K562 (cell line): ENCODE measurements at regions not wholly inside any gene's neighbourhood (a gene's known extent, or its start where the extent isn't known, plus 50 kb on each side); places are given as distances from the start of the nearest gene placed in this dataset.
A peak's percentile ranks its signal among the peaks of the same experiment; 100 is the strongest.

ENCODE experiments used
- ARID2 ChIP-seq: fragments of 450-650 bp; IDR thresholded peaks from 2 replicates; pipeline ENCODE4 v1.6.1; 2017; ENCODE audit warnings: antibody characterized with exemption, mild to moderate bottlenecking
- BCLAF1 ChIP-seq, 2 experiments: fragments of 450-650 bp in 1 of 2; IDR thresholded peaks; 2 replicates each; pipeline ENCODE4 v1.6.1; 2011 to 2017; ENCODE audit warnings: low read depth in 2 of 2, antibody characterized with exemption in 1 of 2, borderline replicate concordance in 1 of 2, low read length in 1 of 2, mild to moderate bottlenecking in 1 of 2, mixed read lengths in 1 of 2; ENCODE audit not compliant: control insufficient read depth in 1 of 2
- CBFA2T3 ChIP-seq: fragments of 450-650 bp; IDR thresholded peaks from 2 replicates; pipeline ENCODE4 v1.6.1; 2017
- CEBPG ChIP-seq, 3 experiments: fragments of 200-800 bp in 1 of 3; sonication (Bioruptor generic) in 1 of 3; sonication (generic) in 1 of 3; formaldehyde crosslinking in 1 of 3; IDR thresholded peaks in 2 of 3; conservative IDR thresholded peaks in 1 of 3; 2 replicates each; pipeline versions ENCODE4 v1.6.1 to v1.8.0; 2016 to 2022; ENCODE audit warnings: missing compliant biosample characterization in 2 of 3, missing genetic modification characterization in 2 of 3, mild to moderate bottlenecking in 1 of 3, missing genetic modification reagents in 1 of 3
- CTCF ChIP-seq, 3 experiments: IDR thresholded peaks in 2 of 3; conservative IDR thresholded peaks in 1 of 3; 2 replicates each; pipeline ENCODE4 v1.5.1; 2011 to 2012; ENCODE audit warnings: low read length in 3 of 3, mild to moderate bottlenecking in 3 of 3, control low read depth in 2 of 3, improper control_type of control experiment in 1 of 3, inconsistent platforms in 1 of 3, low read depth in 1 of 3, mixed read lengths in 1 of 3, moderate library complexity in 1 of 3; ENCODE audit not compliant: insufficient read depth in 2 of 3
- EHMT2 ChIP-seq: fragments of 450-650 bp; IDR thresholded peaks from 2 replicates; pipeline ENCODE4 v1.6.1; 2018; ENCODE audit warnings: antibody characterized with exemption
- ELF4 ChIP-seq: fragments of 450-650 bp; formaldehyde crosslinking; IDR thresholded peaks from 2 replicates; pipeline ENCODE4 v1.4.0; 2022; ENCODE audit warnings: missing genetic modification characterization
- EP400 ChIP-seq: fragments of 450-650 bp; IDR thresholded peaks from 2 replicates; pipeline ENCODE4 v1.6.1; 2017; ENCODE audit warnings: antibody characterized with exemption, mild to moderate bottlenecking, moderate library complexity
- FOXP1 ChIP-seq: sonication (generic); formaldehyde crosslinking; IDR thresholded peaks from 2 replicates; pipeline ENCODE4 v1.8.0; 2022; ENCODE audit warnings: mild to moderate bottlenecking, missing genetic modification reagents
- GTF3C2 ChIP-seq: IDR thresholded peaks from 3 replicates; pipeline ENCODE4 v1.6.1; 2011; ENCODE audit warnings: borderline replicate concordance, mild to moderate bottlenecking, moderate library complexity; ENCODE audit not compliant: insufficient read length; ENCODE audit errors: extremely low read depth
- KAT8 ChIP-seq: fragments of 450-650 bp; IDR thresholded peaks from 2 replicates; pipeline ENCODE4 v1.6.1; 2016; ENCODE audit warnings: low read depth, mild to moderate bottlenecking
- MAFG ChIP-seq: fragments of 450-650 bp; conservative IDR thresholded peaks from 2 replicates; pipeline ENCODE4 v1.6.1; 2016; ENCODE audit warnings: missing genetic modification characterization, missing compliant biosample characterization
- MAX ChIP-seq: sonication (generic); formaldehyde crosslinking; IDR thresholded peaks from 2 replicates; pipeline ENCODE4 v1.9.0; 2022; ENCODE audit warnings: mild to moderate bottlenecking, missing genetic modification reagents
- PTBP1 ChIP-seq: fragments of 200-400 bp; formaldehyde crosslinking; IDR thresholded peaks from 2 replicates; pipeline ENCODE4 v1.6.1; 2017; ENCODE audit warnings: low read depth, low read length
- RFX7 ChIP-seq: fragments of 250-450 bp; sonication (Bioruptor Pico); IDR thresholded peaks from 2 replicates; pipeline ENCODE4 v1.5.1; 2021; ENCODE audit warnings: mild to moderate bottlenecking
- SMAD2 ChIP-seq: fragments of 150-350 bp; IDR thresholded peaks from 2 replicates; pipeline ENCODE4 v1.6.1; 2014; ENCODE audit warnings: low read depth, mild to moderate bottlenecking, low read length
- TOE1 ChIP-seq, 2 experiments: fragments of 450-650 bp in 1 of 2; sonication (generic) in 1 of 2; formaldehyde crosslinking in 1 of 2; IDR thresholded peaks; 2 replicates each; pipeline versions ENCODE4 v1.7.1 to v1.8.0; 2016 to 2022; ENCODE audit warnings: borderline replicate concordance in 2 of 2, mild to moderate bottlenecking in 2 of 2, antibody characterized with exemption in 1 of 2, inconsistent platforms in 1 of 2, low read depth in 1 of 2, missing genetic modification reagents in 1 of 2, moderate library complexity in 1 of 2
- TRIM28 ChIP-seq: fragments of 450-650 bp; IDR thresholded peaks from 2 replicates; pipeline ENCODE4 v1.6.1; 2017
- ZFP30 ChIP-seq: fragments of 250-450 bp; sonication (Bioruptor Pico); IDR thresholded peaks from 2 replicates; pipeline ENCODE4 v1.8.0; 2022; ENCODE audit warnings: moderate library complexity, mild to moderate bottlenecking, inconsistent platforms, borderline replicate concordance

- TF ChIP-seq BCLAF1 (IDR thresholded peaks at IDR 0.05; ENCODE audit: borderline replicate concordance in 1 of 2, control insufficient read depth in 1 of 2, low read depth in 2 of 2, low read length in 1 of 2) (no peak), EHMT2 (no peak), ELF4 (CRISPR knock-in tag) (peak; percentile 81), GTF3C2 (no peak), RFX7 (CRISPR knock-in tag) (no peak), FOXP1 (CRISPR knock-in tag) (no peak), PTBP1 (no peak), ARID2 (no peak), MAX (CRISPR knock-in tag) (no peak), EP400 (no peak), CBFA2T3 (peak; percentile 83), KAT8 (no peak), MAFG (no peak), TRIM28 (no peak), ZFP30 (CRISPR knock-in tag) (no peak), TOE1 (IDR thresholded peaks at IDR 0.05; ENCODE audit: borderline replicate concordance) (no peak), TOE1 (CRISPR knock-in tag; IDR thresholded peaks at IDR 0.05; ENCODE audit: borderline replicate concordance, low read depth) (no peak), CEBPG (CRISPR knock-in tag; IDR thresholded peaks at IDR 0.05) (peak; percentile 89), CEBPG (tag; conservative IDR thresholded peaks at IDR 0.05 in 1 of 2, IDR thresholded peaks at IDR 0.05 in 1 of 2) (peak; percentile 83 to 93), SMAD2 (no peak), CTCF (IDR thresholded peaks at IDR 0.05 in 2 of 3, conservative IDR thresholded peaks at IDR 0.05 in 1 of 3; ENCODE audit: insufficient read depth in 2 of 3, low read depth in 1 of 3, low read length in 3 of 3) (no peak)
These were observed 68.0 kb upstream of the CTTNBP2 start (continued) for GRCh38 chr7:117941138-117941810.
